GM03348 (cell line): ENCODE measurements at regions not wholly inside any gene's neighbourhood (a gene's known extent, or its start where the extent isn't known, plus 50 kb on each side); places are given as distances from the start of the nearest gene placed in this dataset.

ENCODE experiments used
- DNase-seq: peaks from one replicate; pipeline ENCODE4 v3.0.0; 2012; ENCODE audit warnings: low spot score

- no peak for DNase-seq
These were observed 262.0 kb downstream of the HIVEP2 start for GRCh38 chr6:142682985-142683384.

GRCh38 chr6:142683714-142684141, 261.2 kb downstream of the HIVEP2 start:
- no peak for DNase-seq

GRCh38 chr6:142684371-142684770, 260.6 kb downstream of the HIVEP2 start:
- no peak for DNase-seq

GRCh38 chr6:142685852-142686506, 259.0 kb downstream of the HIVEP2 start:
- no peak for DNase-seq

GRCh38 chr6:142686507-142686887, 258.5 kb downstream of the HIVEP2 start:
- no peak for DNase-seq

GRCh38 chr6:142692942-142693341, 252.0 kb downstream of the HIVEP2 start:
- peak; percentile 85 for DNase-seq

- DNase-seq = peak; percentile 60
These were observed 251.5 kb downstream of the HIVEP2 start for GRCh38 chr6:142693441-142693840.

- DNase-seq = no peak
These were observed 250.9 kb downstream of the HIVEP2 start for GRCh38 chr6:142694054-142694453.

- DNase-seq = no peak
These were observed 250.0 kb downstream of the HIVEP2 start for GRCh38 chr6:142695016-142695415.

GRCh38 chr6:142696123-142697000, 248.6 kb downstream of the HIVEP2 start:
- no peak for DNase-seq

- DNase-seq = no peak
These were observed 248.0 kb downstream of the HIVEP2 start for GRCh38 chr6:142697001-142697335.

GRCh38 chr6:142697922-142698321, 247.1 kb downstream of the HIVEP2 start:
- no peak for DNase-seq

- no peak for DNase-seq
These were observed 246.2 kb downstream of the HIVEP2 start for GRCh38 chr6:142698751-142699150.

- DNase-seq = no peak
These were observed 245.6 kb downstream of the HIVEP2 start for GRCh38 chr6:142699391-142699790.

- DNase-seq = no peak
These were observed 244.9 kb downstream of the HIVEP2 start for GRCh38 chr6:142700032-142700431.

- no peak for DNase-seq
These were observed 244.2 kb downstream of the HIVEP2 start for GRCh38 chr6:142700671-142701312.
